Stimulated activated CD4-positive, alpha-beta T cell treated with anti-CD3 and anti-CD28 coated beads, Interleukin-15, amount 100 ng/mL, for 48 hours (primary cell): ENCODE measurements at regions not wholly inside any gene's neighbourhood (a gene's known extent, or its start where the extent isn't known, plus 50 kb on each side); places are given as distances from the start of the nearest gene placed in this dataset.
"Not testable (repeated sequence)": the region's sequence is repeated elsewhere in the genome, so short reads cannot be mapped to it uniquely, and the experiment has no call there.

Source experiments
- DNase-seq, 2 donors: peaks; one replicate each; pipeline ENCODE4 v3.0.0-alpha.2; 2020; ENCODE audit warnings: low read depth in 2 of 2

DNA sequence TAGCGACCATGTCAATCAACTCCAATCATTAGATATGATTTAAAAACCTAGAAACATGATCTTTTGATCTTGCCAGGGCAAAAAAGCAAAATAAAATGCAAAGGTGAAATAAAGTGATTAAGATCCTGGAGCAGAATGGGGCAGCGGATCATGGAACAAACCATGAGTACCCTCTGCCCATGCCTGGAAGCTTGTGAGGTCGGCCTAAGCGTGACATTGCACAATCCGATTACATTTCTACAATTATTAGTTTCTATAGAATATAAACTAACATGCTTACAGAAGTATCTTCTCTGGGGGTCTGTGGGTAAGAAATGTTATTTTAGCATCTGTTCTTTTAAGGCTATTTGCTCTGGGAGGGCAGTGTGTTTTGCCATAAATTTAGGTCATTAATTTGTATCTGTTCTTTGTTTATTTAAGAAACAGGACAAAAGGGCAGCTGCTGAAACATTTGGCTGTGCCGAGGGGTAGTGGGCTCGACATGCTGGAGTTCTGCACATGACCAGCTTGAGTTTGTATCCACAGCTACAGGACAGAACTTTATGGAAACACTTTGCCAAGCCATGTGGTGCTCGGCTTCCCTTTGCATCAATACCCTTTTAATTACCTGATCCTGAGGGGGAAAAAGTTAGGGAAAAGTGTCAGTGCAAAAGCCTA, 55.9 kb downstream of the ZBTB18 start:
- DNase-seq = no peak

DNA sequence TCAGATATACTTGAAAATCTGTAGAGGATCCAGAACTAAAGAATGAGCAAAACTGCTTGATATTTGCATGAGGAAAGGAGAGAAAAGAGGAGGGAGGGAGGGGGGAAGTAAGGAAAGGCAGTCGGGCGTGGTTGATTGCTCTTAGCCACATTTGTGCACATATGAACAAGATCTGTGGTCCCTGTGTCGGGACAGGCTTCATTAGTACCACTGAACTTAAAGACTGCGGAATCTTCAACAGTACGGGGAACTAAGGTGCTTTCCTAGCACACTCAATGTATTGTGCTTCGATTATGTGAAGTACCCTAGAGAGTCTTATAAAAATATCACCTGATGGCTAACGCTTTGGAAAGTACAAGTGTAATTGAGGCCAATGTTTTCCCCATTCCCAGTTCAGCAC, 59.9 kb downstream of the ZBTB18 start:
- DNase-seq = no peak

DNA sequence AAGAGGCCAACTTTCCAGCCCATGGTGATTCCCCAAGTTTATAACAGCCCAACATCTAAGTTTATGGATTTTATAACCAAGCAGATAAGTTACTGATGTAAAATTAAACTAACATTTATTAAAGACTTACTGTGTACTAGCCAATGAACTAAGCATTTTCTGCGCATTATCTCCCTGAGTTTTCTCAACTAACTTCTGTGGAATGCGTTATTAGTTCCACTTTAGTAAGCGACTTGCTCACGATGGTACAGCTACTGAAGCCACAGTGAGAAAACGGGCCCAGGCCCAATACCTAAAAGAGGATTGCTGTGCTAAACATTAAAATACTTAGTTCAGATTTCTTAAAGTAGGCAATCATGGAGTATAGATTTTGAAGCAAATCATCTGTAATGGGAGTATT, 61.0 kb downstream of the ZBTB18 start:
- DNase-seq = no peak

DNA sequence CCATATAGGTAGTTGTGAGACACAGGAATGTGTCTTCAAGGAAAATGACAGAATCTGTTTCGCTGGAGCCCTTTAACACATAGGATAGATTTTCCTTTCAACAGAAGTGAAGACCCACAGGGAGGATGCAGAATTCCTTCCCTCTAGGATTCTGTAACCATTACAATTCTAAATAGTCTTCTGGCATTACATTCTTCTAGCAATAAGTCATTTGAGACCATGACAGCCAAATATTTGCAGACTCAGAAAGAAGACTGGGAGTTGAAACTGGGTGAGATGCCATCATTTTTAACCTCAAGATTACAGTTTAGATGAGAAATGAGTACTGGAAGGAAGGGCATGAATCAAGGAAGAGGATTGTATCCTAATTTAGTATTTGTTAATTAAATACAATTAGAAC, 61.6 kb downstream of the ZBTB18 start:
- no peak for DNase-seq

DNA sequence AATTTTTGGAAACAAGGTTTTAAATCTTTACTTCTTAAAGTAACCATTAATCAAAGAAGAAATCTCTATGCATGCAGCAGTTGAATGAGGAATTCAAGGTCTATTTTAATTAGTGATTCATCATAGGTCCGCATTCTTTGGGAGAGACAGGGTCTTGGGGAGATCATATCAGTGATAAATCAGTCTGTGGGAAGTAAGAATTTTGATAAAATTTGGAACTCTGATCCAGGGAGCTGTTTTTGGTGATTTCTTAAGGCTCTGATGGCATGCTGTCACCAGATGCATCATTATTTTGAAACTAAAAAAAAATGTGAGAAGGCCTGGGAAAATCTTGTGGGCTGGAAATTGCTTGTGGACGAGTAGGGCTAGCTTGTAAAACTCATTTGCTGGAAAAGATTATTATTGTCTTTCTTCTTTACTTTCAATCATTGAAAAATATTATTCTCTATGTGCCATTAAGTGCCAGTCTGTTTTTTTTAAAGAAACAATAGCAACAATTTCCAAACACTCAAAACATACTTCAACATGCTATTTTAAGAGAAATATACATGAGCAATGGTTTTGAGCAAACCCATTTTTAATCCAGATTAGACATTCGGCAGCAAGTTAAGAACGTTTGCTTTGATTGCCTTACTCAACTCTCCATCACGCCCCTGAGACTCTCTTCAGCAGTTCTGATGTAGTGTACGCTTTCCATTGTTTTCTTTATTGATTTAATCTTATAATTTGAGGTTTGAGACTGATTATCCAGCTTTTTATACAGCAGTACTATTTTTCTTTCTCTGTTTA, 62.6 kb downstream of the ZBTB18 start:
- DNase-seq = no peak

DNA sequence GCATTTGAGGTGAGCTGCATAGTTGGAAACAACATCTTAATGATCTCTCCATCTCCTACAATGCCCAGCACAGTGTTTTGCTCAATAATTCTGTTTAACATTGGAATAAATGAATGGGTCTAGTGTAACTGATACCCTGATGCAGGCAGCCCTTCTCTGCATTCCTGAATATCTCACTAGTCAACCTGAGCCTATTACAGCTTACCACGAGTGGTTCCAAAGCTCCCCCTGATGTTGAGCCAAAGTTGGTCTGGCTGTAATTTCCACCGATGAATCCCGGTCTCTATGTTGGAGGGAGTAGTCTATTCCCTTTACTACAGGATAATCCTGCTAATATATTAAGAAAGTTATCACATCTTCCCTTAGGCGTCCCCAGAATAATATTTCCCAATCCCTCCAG, 63.8 kb downstream of the ZBTB18 start:
- no peak for DNase-seq

DNA sequence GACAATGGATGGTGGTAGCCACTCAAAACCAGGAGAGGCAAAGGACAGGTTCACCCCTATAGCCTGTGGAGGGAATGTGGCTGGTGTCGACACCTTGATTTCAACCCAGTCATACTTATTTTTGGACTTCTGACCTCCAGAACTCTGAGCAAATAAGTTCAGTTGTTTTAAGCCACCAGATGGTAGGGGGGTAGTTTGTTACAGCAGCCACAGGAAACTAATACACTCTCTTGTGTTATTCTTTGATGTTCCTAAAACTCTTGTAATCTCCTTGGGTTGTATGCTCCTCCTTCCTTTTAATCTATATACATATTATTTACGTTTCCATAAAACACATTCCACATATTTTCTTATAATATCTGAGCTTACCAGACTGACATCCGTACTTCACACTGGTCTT, 65.9 kb downstream of the ZBTB18 start:
- DNase-seq = no peak

DNA sequence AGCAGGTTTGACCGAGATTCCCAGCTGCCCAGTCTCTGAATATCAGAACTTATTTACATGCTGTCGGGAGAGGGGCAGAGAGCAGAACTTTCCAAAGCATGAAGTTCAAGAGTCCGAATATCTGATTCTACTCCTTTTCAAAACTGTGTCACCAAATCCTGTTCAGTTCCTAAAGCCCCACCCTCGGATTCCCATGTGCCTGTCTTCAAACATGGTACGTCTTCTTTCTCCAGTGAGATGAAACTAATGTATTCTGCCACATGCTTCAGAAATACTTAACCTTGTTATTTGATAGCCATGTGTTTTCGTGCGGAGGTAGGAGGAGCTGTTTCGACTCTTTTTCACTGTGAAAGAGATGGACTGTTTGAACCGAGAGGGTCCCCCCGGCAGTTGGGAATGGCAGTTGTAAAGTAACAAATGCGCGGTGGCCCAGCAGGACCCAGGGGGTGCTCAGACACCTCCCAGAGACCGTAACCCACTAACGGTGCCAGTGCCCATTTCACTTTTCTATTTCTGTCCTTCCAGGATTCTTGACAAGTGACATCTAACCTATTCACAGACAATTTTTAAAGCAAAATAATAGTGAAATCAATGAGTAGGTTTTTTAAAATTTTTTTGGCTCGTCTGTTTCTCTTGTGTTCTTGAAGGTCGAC, 67.2 kb downstream of the ZBTB18 start:
- DNase-seq = no peak

DNA sequence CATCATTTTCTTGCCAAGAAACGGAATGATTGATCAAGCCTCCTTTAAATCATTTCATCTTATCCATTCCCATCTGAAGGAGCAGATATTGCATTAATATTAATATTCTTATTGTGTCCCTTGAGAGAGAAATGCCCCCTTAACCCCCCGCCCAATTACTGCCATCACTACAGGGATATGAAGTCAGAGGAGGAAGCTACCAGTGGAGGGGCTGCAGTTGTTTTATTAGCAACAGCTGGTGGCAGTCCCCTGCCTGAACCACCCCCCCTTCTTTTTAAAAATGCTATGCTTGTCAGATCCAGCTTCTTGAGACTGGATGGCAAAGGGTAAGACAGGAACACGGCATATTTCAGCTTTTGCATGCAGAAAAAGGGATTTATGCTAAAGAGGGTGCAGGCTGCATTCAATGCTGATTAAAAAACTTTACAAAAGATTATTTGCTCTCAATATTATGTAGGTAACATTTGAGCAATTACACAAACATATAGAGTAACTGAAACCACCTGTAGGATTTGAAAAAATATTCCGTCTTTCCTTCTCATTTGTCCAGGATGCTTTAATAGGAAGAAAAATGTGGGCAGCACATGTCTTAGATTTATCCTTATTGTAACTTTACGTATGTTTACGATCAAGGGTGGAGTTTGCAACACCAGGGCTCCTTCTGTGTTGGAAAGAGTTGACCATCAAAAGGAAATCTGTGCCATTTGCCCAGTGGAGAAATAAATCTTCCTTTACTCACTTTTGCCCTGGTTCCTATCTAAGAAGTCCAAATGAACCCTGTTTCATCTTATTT, 77.7 kb downstream of the ZBTB18 start:
- DNase-seq = no peak

DNA sequence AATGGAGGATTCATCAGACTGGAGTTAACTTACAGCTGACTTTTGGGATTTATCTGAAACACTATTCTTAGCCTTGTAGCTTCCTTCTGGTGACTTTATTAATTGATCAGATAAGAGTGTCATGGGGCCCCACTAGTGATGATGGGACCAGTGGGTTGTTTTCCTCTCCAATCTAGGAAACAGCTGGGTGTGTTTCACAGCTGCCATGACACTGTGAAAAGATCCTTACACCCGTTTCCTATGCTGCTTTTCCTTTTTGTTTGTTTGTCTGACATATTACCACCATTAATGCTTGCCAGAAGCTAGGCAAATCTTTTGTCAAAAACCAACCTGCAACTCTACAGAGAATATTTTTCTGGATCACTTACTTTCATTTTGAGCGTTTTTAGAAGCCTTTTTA, 86.2 kb downstream of the ZBTB18 start:
- DNase-seq = no peak

DNA sequence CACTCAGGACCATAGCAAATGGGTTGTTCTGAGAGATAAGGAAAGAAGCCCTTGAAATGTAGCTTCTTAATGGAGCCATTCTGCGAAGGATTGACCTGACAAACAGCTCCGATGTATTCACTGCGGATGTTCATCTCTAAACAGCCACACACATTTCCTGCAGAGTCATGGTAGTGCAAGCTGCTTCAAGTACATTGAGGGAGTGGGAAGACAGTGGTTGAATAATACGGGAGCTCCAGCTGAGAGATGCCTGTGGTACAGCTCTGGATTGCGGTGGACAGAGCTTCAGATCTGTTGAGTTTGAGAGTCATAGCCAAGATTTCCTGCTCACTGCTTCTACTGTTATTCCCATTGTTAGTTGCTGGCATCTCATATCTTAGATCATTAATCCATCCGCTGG, 86.6 kb downstream of the ZBTB18 start:
- DNase-seq = no peak

DNA sequence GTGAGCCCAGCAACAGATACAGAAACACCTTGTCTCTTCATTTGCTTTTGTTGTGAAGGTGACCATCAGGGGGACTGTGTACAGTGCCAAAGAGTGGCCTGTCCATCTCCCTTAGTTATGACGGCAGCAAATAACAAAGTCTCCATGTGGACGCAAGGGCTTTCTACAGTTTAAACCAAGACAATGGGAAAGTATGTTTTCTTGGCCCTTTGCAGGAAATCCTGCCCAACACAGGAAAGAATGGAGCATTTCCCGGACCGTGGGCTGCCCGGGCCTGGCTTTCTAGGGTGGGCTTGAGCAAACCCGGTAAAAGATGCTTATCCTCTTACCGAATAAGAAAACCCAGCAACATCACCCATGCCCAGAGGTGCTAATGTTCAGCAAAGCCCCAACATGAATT, 87.3 kb downstream of the ZBTB18 start:
- DNase-seq = no peak

DNA sequence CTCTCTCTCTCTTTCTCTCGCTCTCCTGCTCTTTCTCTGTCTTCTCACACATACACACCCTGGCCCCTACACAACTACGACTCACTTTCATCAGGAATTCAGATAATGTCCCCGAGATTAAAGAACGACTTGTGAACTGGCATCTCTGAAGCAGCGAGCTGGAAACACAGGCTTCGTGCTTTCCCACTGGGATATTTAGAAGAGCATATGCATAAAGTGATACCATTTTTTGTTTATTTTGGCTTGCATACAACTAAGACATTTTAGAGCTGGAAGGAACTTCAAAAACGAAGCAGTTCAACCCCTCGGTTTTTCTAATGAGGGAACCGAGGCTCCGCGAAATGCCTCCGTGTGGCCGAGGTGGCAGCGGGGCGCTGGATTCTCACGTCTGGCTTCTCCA, 88.6 kb downstream of the ZBTB18 start:
- DNase-seq = no peak

DNA sequence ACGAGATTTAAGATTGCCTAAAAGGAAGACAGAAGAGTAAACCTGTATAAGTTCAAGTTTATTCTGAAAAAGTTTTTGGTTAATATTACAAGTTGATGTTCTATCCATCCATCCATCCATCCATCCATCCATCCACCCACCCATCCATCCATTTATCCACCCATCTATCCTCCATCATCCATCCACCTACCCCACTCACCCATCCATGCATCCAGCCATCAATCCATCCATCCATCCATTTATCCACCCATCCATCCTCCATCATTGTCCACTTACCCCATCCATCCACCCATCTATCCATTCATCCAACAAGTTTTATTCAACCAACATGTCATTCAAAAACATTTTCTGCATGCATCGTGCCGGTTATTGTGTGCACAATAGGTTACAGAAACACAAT, 89.3 kb downstream of the ZBTB18 start:
- no peak for DNase-seq

DNA sequence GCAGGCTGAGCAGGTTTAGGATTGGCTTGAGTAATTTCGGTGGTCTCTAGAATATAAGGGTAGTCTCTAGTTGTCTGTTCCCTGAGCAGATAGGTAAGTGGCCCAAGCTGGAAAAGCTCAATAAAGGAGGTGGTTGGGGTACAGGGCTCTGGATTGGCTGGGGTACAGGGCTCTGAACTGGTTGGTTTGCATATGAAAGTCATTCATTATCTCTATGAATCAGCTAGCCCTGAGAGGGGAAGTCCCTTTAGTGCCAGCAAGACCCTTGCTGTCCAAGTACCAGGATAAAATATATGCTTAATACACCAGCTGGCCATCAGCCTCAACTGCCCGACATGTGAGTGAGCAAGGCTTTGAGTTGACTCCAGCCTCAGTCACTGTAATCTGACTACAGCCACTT, 93.0 kb downstream of the ZBTB18 start:
- DNase-seq = no peak

DNA sequence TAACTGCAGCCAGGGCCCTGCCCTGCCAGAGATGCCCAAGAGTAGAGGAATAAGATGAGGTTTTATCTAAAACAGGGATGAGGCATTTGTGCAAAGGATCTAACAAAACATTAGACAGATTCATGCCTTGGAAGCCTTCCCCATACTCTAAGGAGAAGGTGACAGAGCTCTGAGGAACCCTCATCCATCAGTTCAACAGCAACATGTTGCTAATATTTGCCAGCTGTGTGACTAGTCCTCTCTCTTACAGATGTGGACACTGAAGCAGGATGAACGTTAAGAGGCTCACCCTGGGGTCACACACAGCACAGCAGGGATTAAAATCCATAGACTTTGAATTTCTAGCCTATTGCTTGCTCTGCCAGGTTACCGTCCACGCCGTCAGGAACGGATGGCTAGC, 99.0 kb downstream of the ZBTB18 start:
- DNase-seq = no peak

DNA sequence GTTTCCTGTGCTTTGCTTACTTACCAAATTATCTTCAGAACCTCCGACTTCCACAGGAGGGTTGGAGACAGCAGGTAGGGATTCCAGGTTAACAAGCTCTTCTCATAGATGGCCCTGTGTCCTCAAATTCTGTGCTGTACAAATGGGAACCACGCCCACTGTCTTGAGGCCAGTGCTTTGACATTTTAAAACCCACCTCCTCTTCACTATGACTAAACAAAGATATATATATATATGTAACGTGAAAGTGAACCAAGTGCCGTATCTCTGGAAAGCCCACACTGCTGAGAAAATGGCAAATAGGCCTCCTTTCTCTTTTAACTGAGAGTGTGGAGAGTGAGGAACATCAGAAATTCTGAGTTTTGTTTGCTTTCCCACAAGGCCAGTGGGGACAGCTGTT, 99.6 kb downstream of the ZBTB18 start:
- DNase-seq = no peak

DNA sequence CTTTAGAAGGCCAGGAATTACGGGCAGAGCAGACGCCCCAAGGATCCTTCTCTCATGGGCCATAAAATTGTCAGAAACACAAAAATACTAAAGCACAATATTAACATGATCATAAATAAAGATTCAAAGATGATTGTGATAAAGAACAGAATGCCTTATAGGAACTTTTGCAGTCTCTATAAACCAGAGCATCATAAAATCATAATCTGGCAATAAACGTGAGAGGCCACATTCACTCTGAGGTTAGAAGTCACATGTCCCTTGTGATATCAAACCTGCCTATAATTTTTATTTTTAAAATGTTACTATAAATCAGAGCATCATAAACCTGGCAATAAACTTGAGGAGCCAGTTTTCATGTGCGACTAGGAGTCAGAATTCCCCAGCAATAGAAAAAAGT, 100.5 kb downstream of the ZBTB18 start:
- no peak for DNase-seq

DNA sequence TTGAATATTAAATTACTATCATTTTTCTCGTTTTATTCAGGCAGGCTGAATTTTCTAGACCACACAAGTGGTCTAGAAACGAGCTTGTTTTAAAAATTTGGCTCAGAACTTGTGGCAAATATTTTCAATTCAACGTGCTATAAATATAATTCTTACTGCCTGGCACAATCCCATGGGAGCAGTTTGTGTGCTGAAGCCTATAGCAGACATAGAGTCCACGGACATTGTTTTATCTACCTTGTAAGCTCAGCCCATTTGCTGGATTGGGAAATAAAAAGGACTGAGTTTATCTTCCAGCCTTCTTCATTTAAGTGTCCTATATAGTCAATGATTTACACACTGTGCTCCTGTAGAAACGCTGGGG, 103.4 kb downstream of the ZBTB18 start:
- no peak for DNase-seq

DNA sequence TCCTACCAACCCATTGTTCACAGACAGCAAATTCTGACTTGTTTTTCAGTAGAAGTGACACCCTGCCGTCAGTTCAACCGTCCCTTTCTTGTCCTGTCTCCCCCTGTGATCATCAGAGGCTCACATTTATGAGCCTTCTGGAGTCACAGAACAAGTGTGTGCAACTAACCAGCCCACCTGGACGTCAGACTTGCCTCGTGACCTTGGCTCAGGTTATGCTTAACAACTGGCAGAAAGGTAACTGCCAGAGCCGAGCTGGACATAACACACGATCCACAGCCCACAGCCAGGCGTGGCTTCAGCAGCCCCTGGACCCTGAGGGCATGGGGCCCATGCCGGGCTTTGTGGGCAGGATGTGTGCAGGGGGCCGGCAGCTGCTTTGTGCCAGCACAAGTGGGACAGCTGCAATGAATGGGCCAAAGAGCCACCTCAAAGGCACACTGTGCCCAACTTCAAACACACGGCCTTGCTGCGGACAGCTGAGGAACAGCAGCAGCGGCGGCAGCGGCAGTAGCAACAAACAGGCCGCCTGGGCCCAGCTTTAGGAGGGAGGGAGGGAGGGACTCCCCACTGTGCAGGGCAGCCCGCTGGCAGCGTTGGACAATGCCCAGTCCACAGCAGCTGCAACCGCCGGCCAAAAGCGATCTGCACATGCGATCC, 103.9 kb downstream of the ZBTB18 start:
- no peak for DNase-seq

DNA sequence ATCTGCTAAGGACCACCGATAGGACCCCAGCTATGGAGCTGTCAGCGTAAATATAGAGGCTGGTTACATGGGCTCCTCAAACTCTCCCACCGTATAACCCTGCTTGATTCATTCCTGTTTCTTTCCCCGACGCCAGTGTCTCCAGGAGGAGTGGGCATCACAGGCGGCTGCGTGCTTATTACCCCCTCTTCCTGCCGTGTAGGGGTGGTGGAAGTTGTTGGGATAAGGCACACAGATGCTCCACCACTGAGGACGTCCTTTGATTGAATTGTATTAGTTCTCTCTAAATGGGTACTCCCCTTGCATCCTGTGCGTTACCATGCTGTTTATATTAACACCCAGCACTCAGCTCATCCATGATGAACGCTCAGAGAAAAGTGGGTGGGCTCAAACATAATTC, 104.6 kb downstream of the ZBTB18 start:
- DNase-seq = no peak

DNA sequence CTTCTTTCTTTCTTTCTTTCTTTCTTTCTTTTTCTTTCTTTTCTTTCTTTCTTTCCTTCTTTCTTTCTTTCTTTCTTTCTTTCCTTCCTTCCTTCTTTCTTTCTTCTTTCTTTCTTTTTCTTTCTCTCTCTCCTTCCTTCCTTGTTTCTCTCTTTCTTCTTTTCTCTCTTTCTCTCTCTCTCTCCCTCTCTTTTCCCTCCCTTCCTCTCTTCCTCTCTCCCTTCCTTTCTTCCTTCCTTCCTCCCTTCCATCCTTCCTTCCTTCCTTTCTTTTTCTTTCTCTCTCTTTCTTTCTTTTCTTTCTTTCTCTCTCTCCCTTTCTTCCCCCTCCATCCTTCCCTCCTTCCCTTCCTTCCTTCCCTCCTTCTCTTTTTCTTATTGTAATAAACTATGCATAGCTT, 105.5 kb downstream of the ZBTB18 start:
- DNase-seq = not testable (repeated sequence)
